Muscle layer of duodenum (tissue), 2 donors: ENCODE measurements at regions not wholly inside any gene's neighbourhood (a gene's known extent, or its start where the extent isn't known, plus 50 kb on each side); places are given as distances from the start of the nearest gene placed in this dataset.

Experiments used
- H3K27ac ChIP-seq: one replicate; pipeline ENCODE4 v1.7.0; 2013; ENCODE audit warnings: mild to moderate bottlenecking, low read length
- H3K27me3 ChIP-seq: one replicate; pipeline ENCODE4 v1.7.0; 2013; ENCODE audit warnings: low read depth, mild to moderate bottlenecking, control low read depth, low read length
- H3K36me3 ChIP-seq, 2 donors: one replicate each; pipeline ENCODE4 v1.7.0; 2013; ENCODE audit warnings: low read length in 2 of 2, control low read depth in 1 of 2, mild to moderate bottlenecking in 1 of 2; ENCODE audit not compliant: insufficient read depth in 2 of 2, control insufficient read depth in 1 of 2
- H3K4me1 ChIP-seq, 2 donors: one replicate each; pipeline ENCODE4 v1.7.0; 2013; ENCODE audit warnings: low read length in 2 of 2, mild to moderate bottlenecking in 2 of 2, control low read depth in 1 of 2, moderate library complexity in 1 of 2; ENCODE audit not compliant: insufficient read depth in 2 of 2, control insufficient read depth in 1 of 2
- H3K4me3 ChIP-seq, 2 donors: one replicate each; pipeline ENCODE4 v1.7.0; 2013; ENCODE audit warnings: low read length in 2 of 2, low read depth in 1 of 2, mild to moderate bottlenecking in 1 of 2
- H3K9me3 ChIP-seq, 2 donors: one replicate each; pipeline ENCODE4 v1.7.0; 2013; ENCODE audit warnings: low read length in 2 of 2, control low read depth in 1 of 2, mild to moderate bottlenecking in 1 of 2; ENCODE audit not compliant: control insufficient read depth in 1 of 2
- donor health status: healthy.

DNA sequence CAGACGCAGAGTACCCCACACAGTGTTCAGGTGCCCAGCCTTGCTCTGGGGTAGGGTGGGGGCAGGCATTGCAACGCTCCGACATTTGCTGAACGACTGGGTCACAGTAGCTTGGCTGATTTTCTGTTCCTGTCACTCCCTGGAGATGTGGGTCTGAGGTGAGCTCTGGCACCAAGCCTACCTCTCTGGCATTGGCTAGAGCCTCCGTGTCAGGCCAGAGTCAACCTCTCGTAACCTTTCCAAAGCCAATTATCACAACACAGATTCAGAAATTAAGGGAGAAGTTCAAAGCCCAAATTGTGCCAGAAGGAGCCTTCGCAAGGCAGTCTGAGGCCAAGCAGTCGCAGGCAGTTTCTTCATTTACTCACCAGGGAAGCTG is 117.2 kb downstream of the IRS2 start:
- Histone ChIP-seq H3K27me3 (no peaks in the 10 kb centered on the region), H3K9me3 (no peaks in the 10 kb centered on the region), H3K4me3 (no peak overlapping the region), H3K4me1 (no peaks in the 10 kb centered on the region), H3K27ac (no peak overlapping the region), H3K36me3 (no peaks in the 10 kb centered on the region)

DNA sequence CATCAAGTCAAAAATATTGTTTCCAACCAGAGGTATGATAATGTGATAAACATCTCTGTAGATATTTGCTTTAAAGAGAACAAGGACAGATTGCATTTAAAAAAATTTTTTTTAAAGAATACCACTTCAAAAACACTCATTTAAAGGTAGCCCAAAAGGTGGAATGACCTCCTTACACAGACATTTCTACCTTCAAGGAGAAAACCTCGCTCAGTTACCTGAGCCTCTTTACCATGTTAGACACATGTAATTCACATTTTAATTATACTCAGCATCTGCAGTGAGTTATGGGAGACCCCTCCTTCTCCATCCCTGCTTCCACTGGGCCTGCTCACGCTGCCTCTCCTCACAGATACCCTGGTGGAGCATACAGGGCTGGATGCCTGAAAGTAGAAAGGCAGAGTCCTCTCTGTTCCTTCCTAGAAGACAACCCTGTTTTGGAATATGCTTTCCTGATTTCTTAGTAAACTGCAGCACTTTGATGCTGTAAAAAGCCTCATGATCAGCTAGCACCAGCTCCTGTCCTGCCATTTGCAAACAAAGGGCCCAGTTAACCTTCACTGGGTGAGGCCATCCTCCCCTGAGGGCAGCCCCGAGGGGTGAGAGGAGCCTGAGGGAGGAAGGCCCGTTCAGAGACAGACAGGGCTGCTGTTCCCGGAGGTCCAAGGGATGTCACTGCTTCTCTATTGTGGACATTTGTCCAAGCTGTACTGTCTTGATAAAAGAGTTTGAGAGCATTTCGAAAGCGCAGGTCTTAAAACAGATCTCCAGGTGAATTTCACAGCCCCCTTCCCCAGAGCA is 117.8 kb downstream of the IRS2 start:
- Histone ChIP-seq H3K4me3 (no peak overlapping the region), H3K4me1 (no peaks in the 10 kb centered on the region), H3K9me3 (no peaks in the 10 kb centered on the region), H3K27ac (no peak overlapping the region), H3K27me3 (no peaks in the 10 kb centered on the region), H3K36me3 (no peaks in the 10 kb centered on the region)

DNA sequence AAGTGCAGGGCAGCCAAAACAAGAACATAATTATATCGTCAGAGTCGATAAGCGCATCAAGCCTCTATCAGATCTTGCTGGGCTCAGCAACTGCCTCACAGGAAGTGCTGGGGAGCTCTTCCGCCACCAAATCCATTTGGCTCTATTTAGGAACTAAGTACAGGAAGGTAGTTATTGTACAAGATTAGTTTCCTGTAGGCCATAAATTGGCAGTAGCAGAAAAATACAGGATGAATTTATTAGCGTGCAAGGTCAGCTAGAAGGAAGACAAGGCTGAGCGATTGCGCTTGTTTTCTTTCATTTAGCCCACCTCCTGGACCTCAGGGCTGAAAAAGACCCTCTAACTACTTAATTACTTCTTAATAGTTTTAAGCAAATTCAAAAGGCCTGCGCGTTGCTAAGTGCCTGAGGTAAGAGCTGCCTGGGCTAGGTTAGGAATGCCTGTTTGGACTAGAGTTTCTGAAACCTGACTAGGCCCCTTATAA is 118.5 kb downstream of the IRS2 start:
- no peak overlapping the region for H3K27ac ChIP-seq

DNA sequence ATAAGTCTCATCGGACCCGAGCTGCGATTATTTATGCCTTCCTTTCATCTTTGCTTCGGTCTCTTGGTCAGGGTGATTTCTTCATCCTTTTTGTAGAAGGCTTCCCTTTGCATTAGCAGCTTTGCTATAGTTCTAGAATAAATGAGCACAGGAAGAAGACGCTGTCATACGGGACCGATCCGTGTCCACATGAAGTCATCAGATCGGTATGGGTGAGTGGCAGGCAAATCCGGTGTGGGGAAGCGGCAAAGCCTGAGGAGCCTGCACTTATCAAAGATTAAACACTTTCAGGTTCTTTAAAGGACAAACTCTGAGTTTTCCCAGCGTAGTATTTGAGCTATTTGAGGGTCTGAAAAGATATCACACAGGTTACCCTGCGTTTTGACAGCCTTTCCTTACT is 119.3 kb downstream of the IRS2 start:
- Histone ChIP-seq H3K27me3 (no peaks in the 10 kb centered on the region), H3K4me3 (no peak overlapping the region)

More for the DNA sequence above, 118.5 kb downstream of the IRS2 start:
- no peaks in the 10 kb centered on the region for H3K4me1 ChIP-seq
- no peaks in the 10 kb centered on the region for H3K27me3 ChIP-seq
- no peak overlapping the region for H3K4me3 ChIP-seq
- H3K9me3 ChIP-seq: no peaks in the 10 kb centered on the region
- no peaks in the 10 kb centered on the region for H3K36me3 ChIP-seq

DNA sequence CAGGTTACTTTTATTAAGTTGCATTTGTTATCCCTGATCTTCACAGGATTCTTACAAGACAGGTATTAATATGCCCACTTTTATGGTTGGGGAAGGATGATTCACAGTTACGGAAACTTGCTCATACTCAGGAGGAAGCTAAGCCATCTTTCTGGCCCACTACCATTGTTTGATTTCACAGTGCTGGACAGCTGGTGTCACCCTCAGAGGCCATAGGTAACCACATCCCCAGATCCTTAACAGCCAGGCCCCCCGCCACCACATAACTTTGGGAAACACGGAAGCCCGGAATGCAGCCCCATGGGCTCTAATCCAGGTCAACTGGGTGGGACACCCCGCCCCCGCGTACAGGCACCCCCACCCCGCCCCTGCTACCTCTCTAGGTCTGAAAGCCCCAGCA is 119.7 kb downstream of the IRS2 start:
- no peak overlapping the region for H3K27ac ChIP-seq
- no peaks in the 10 kb centered on the region for H3K36me3 ChIP-seq
- no peak overlapping the region for H3K4me3 ChIP-seq

More for the DNA sequence above, 119.3 kb downstream of the IRS2 start:
- no peaks in the 10 kb centered on the region for H3K4me1 ChIP-seq
- H3K9me3 ChIP-seq: no peaks in the 10 kb centered on the region
- H3K36me3 ChIP-seq: no peaks in the 10 kb centered on the region
- no peak overlapping the region for H3K27ac ChIP-seq

DNA sequence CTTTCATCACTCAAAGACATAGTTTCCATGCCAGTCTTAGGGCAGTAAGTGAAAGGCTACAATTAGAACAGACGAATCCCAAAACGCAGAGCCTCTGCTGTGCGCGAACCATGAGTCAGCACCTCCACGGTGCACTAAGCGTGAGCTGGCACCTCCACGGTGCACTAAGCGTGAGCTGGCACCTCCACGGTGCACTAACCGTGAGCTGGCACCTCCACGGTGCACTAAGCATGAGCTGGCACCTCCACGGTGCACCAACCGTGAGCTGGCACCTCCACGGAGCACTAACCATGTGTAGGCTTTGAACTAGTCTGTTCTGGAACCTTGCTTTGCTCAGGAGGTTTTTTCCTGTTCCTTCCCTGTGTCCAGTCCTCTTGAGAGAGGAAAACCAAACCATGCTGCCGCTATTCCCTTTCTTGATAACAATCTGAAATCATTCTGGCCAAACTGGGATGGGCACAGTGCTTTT is 120.6 kb downstream of the IRS2 start:
- H3K4me1 ChIP-seq: no peaks in the 10 kb centered on the region
- no peaks in the 10 kb centered on the region for H3K36me3 ChIP-seq
- H3K4me3 ChIP-seq: no peak overlapping the region
- H3K9me3 ChIP-seq: no peaks in the 10 kb centered on the region
- no peaks in the 10 kb centered on the region for H3K27me3 ChIP-seq
- H3K27ac ChIP-seq: no peak overlapping the region

More for the DNA sequence above, 119.7 kb downstream of the IRS2 start:
- Histone ChIP-seq H3K4me1 (no peaks in the 10 kb centered on the region), H3K27me3 (no peaks in the 10 kb centered on the region), H3K9me3 (no peaks in the 10 kb centered on the region)

DNA sequence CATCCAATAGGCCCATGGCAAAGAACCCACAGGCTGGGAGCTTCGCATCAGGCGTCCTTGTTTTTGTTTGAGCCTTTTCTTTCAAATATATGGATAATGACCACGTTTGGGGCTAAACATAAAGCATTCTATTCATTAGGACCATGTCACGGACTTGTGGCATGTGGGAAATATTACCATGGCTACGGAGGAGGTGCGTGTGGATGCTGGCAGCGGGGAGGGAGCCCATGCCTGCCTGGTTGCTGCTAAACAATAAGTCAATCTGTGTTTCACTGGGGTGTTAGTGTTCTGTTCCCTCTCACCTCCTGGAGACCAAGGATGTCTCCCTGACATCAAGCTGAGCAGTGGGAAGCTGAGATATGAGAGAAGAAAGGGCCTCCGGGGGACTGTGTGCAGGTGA is 121.1 kb downstream of the IRS2 start:
- no peaks in the 10 kb centered on the region for H3K9me3 ChIP-seq
- H3K4me1 ChIP-seq: no peaks in the 10 kb centered on the region
- no peaks in the 10 kb centered on the region for H3K27me3 ChIP-seq
- no peak overlapping the region for H3K27ac ChIP-seq
- no peaks in the 10 kb centered on the region for H3K36me3 ChIP-seq
- no peak overlapping the region for H3K4me3 ChIP-seq

DNA sequence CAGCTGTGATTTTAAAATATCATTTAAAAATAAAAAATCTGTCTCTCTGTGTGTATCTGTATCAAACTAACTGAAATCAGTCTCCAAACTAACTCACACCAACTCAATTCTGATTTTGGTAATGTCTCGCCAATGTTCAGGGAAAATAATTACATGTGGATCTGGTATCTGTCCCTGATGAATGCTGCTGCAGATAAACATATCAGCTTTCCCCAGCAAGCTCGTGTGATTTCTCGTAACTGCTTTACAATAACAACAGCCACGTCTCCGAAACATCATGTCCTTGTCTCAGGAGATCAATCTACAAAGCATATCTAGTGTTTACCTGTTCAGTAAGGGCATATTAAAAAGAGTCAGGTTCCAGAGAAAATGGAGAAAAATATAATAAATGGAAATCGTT is 129.0 kb downstream of the IRS2 start:
- H3K36me3 ChIP-seq: no peaks in the 10 kb centered on the region
- H3K27me3 ChIP-seq: no peaks in the 10 kb centered on the region
- no peak overlapping the region for H3K27ac ChIP-seq
- H3K4me1 ChIP-seq: no peaks in the 10 kb centered on the region
- H3K4me3 ChIP-seq: no peak overlapping the region
- no peaks in the 10 kb centered on the region for H3K9me3 ChIP-seq

DNA sequence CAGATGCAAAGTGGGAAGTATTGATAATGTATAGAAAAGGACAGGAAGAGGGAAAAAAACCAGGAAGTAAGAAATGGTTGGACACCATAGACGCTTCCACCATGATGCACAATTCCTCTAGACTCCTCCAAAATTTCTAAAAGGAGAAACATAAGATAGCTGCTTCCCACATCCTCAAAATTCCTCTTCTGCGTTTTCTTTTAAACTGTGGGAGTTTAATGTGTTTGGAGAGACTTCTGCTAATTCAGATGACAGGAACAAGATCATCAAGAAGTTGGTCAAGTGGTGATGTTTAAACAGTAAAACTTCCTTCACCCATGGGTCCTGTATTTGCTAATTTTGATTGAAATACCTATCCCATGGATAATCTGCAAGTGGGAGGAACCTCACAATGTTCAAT is 130.2 kb downstream of the IRS2 start:
- Histone ChIP-seq H3K4me3 (no peak overlapping the region), H3K36me3 (no peaks in the 10 kb centered on the region), H3K27me3 (no peaks in the 10 kb centered on the region), H3K9me3 (no peaks in the 10 kb centered on the region), H3K27ac (no peak overlapping the region), H3K4me1 (no peaks in the 10 kb centered on the region)

DNA sequence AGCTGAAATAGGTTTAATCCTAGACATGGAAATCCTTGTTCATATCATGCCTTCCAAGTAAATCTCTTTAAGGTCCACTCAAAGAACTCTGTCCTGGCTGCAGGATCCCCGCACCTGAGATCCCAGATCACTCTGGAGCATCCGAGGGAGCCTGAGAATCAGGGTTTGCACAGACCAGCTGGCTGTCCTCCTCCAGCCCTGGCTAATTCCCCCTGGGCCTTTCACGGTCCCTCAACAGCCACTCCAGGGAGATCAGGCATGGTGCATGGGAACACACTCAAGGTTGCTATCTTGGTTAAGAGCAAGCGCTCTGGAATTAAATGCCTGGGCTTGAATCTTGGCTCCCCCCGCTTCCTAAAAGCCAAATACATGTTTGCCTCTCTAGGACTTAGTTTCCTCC is 130.8 kb downstream of the IRS2 start:
- Histone ChIP-seq H3K27ac (no peak overlapping the region), H3K27me3 (no peaks in the 10 kb centered on the region), H3K4me3 (no peak overlapping the region), H3K9me3 (no peaks in the 10 kb centered on the region), H3K4me1 (no peaks in the 10 kb centered on the region), H3K36me3 (no peaks in the 10 kb centered on the region)

DNA sequence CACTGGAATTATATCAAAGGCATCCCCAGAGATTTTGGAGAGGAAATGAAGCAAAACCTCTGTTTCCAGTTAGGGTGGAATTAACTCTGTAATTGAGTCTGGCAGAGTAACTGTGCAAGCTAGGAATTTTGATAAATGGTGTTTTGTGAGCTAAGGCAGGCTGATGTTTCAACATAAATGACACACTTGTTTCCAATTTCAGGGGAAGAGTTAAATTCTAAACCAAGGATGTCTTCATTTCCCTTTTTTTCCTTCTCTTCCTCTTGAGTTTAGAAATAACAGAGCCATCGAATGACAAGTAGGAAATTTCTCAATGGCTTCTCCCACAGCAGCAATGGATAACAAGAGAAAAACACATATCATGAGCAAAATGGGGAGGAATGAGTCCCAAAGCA is 131.2 kb downstream of the IRS2 start:
- H3K36me3 ChIP-seq: no peaks in the 10 kb centered on the region
- no peak overlapping the region for H3K4me3 ChIP-seq
- no peaks in the 10 kb centered on the region for H3K9me3 ChIP-seq
- H3K4me1 ChIP-seq: no peaks in the 10 kb centered on the region
- H3K27me3 ChIP-seq: no peaks in the 10 kb centered on the region
- H3K27ac ChIP-seq: no peak overlapping the region
